Kidney capillary endothelial cell (primary cell): ENCODE measurements at regions not wholly inside any gene's neighbourhood (a gene's known extent, or its start where the extent isn't known, plus 50 kb on each side); places are given as distances from the start of the nearest gene placed in this dataset.

Experiments used
- DNase-seq: peaks from one replicate; pipeline ENCODE4 v3.0.0-alpha.2; 2018; ENCODE audit warnings: low spot score

DNA sequence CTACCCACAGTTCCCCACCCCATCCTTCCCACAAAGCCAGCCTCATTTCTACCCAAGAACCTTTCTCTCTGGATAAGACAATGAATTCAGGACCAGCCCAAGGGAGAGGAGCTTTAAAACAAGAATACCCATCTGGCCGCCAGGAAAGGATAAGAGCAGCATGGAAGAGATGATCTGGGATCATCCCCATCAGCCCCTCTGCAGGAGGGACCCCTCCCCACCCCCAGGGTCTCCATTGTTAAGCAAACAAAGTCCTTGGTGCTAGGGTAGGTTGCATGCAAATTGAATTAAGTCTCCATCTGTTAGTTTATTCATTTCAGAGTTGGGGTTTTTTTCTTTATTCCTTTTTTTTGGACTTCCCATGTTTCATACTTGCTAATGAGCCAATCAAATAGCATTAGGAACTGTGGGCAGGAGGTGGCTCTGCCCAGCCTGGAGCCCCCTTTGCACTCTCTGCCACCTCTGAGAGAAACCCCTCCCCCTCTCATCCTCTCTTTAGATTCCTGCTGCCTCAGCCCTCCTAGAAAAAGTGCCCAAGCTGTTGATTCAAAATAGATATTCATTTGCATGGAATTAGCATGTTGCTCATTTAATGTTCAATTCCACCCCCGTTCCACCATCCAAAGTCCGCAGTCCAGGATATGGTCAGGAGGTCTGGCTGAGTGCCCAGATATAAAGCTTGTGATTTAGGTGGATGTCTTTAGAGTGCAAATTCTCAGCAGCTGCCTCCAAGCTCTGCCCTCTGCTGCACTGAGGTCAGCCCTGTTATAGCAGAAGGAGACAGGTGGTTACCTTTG, 138.5 kb upstream of the NCAM1 start:
- DNase-seq = no peak

DNA sequence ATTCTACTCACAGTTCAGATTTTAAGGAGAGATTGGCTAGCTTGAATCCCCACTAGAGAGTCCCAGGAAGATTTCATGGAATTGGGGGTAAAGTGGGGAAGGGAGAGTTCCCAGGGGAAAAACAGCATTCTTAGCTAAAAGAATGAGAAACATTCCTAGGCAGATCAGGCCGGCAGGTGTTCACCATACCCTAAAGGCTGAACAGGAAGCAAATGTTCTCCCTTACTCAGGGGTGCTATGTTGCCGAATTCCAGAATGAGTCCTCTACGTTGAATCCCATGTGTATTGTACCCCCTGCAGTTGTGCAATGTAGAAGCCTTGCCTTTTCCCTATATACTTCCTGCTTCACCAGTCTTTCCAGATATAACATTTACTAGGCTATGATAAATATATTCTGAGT, 135.2 kb upstream of the NCAM1 start:
- DNase-seq = no peak

DNA sequence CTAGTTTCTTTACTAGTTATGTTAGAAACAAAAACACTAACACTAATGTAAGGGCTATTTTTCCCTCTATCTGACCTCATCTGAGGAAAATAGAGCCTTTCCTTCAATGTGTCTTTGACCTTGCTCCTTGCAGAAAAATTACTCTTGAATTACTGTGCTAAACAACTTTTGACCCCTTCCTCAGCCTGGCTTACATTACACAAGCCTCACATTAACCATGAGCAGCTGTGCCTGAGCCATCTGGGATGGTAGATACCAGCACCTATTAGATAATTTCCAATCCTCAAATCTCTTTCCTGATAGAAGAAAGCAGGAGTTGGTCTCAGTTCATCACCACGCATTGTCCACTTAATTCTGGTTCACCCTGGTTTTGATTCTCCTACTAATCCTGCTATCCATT, 134.4 kb upstream of the NCAM1 start:
- no peak for DNase-seq

DNA sequence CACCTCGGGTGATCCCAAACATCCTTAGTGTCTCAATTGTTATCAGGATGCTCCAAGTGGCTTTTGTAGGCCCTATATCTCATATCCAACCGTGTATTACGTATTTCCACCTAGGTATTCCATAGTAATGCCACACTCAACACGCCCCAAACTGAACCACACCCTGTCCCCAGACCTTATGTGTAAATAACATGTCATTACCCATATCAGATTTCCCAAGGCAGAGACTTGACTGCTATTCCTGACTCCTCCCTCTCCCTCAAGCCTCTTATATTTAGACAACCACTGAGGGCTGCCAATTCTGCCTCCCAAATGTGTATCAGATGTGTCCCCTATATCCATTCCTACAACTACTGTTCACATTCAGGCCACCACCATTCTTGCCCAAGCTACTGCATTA, 132.8 kb upstream of the NCAM1 start:
- DNase-seq = no peak

DNA sequence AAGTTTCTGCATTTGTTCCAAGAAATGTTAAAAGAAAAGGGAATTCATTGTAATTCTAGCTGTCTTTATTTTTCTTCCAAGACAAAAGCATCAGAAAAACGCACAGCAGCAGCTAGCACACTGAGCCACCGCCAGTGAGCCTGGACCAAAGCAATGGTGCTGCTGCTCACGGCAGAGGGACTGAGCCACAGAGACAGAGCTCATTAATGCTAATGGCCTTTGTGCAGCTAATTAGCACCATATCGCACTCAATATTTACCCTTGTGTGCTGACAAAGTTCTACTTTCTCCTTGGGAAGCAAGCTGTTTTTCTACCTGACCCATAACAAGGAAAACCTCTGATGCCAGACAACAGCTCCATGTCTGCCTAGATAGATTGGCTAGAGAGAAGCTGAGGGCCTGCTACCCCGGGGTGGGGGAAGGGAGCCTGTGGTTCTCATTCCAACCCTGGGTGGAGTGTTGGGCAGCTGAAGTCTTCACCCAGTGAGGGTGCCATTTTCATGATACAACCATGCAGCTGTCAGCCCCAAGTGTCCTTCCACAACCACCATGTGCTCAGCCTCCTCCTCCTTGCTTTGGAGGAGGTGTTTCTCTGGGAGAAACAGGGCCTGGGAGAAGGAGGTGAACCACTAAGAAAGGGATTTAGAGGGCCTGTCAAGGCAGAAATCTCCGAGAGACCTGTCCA, 131.1 kb upstream of the NCAM1 start:
- DNase-seq = no peak

DNA sequence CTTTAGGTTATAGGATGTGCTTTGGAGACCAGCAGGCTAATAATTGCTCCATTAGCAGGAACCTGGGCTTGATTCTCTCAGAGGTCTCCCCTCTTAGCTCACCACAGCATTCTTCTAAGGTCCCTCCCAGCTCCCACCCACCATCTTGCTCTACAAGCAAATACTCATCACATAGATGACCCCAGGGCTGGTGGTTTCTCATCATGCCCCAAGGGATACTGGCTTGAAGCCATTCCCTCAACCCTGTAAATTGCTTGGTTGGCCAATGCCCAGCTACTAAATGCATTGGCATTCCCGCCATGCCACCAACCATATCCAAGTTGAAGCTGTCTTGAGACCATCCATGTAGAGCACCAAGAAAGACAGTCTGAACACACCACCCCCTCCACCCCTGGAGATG, 130.2 kb upstream of the NCAM1 start:
- DNase-seq = no peak

DNA sequence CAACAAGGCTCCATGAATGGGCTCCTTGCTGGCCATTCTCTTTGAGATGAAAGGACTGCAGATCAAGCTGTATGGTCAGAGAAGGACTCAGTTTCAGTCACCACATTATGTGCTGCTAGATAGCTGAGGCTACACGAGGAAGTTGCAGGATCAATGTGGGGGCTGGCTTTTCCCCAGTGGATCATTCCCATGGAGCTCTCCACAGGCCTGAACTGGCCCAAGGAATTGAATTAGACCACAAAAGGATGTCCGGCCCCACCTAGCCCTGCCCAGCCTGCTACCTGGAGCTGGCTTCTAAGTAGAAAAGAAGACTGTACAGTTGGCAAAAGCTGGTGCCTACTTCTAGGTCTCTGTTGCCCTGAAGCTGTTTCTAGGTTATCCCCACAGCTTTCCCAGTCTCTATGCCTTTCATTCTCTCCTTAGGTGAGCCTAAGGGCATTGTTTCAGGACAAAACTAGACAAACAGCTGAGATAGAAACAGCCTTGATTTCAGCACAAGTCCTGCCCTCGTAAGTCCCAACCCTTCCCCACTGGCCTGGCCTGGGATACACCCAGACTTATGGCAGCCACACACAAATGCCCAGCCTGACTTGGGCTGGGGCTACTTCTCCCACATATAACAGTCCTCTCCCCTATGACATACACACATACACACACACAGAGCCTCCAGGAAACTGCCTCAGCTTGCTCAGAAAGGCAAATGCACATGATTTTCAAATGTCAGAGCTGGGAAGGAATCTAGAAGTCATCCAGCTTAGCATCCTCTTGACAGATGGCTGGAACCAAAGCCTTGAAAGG, 129.1 kb upstream of the NCAM1 start:
- DNase-seq = no peak

DNA sequence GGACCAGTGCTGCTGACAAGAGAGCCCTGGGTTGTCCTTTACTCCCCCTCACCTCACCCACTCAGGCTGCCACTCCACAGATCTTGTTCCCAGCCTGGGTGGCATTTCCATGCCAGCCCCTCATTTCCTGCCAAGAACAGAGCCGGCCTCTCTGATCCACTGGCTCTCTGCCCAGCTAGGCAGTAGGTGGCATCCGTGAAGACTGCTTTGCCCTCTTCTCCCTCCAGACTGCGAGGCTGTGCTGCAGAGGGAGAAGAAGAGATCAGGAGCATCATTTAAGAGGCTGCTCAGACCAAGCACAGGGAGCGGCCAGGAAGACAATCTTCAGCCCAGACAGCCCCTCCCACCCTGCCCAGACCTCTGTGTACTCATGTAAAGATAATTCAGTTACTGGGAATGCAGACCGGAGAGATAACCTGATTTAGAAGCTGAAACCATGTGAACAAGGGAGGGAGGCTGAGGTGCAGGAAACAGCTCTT, 126.9 kb upstream of the NCAM1 start:
- DNase-seq = no peak

DNA sequence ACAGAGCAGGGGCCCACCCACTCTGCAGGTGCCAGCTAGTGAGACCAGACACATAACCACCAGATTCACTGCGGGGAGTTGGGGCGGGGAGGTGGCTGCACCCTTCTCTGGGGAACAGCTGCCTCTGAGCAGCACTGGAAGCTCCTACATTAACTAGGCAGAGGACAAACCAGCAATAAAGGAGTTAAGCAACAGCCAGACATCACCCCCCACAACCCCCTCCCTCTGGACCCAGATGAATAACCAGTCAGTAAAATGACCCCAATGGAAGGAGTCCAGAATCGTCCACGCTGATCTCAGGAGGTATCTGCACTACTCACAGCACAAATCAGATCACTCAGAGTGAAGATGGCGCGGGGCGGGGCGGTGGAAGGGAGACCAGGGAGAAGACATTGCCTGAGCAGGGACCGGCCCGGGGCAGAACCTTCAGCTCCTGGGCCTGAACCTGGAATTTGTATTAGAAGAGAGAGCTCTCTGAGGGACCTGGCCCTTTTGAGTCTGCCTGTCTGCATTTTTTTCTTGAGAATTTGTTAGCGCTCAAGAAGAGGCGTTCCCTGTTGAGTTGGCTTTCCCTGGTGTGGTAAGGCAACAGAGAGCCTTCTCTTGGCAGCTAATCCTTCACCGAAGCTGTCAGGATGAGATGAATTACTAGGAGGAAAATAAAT, 125.5 kb upstream of the NCAM1 start:
- DNase-seq = no peak

DNA sequence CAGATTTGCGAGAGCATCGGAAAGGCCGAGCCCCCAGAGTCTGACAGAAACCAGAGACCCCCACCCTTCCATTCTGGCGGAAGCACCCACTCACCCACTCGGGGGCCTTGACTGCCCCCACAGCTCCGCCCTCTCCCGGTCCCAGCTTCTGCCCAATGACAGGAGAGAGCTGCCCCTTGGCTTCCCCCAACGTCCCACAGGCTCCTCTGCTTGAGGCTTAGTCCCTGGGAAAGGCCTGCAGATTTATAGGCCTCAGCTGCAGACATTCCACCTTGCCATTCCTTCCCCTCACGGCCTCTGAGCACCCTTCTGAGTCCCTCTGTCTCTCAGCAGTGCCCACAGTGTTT, 125.0 kb upstream of the NCAM1 start:
- no peak for DNase-seq

DNA sequence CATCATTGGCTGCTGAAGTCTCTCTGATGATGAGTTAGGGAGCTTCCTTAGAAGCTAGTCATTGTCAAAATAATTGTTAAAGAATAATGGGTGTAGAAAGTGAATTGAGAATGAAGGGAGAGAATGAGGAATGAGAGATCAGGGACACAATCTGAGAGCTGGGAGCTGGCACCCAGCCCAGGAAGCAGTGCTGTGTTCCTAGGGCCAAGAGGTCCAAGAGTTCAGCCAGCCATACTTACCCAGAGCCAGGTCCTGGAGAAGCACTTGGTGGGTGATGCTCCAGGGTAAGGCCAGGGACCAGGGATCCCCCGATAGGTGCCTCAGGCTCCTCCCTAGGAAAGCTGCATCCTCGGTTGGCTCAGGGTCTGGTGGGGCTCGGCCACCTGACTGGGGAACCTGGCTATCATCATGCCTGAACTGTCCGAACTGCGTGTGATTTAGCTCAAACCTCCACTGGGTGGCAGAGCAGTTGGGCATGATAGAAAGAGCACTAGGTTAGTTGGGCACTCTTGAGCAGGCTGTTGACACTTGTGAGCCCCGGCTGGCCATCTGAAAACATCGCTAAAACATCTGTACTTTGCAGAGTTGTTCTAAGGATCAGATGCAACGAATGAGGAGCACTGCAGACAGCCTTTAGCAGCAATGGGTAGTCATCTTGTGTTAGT, 123.9 kb upstream of the NCAM1 start:
- no peak for DNase-seq

DNA sequence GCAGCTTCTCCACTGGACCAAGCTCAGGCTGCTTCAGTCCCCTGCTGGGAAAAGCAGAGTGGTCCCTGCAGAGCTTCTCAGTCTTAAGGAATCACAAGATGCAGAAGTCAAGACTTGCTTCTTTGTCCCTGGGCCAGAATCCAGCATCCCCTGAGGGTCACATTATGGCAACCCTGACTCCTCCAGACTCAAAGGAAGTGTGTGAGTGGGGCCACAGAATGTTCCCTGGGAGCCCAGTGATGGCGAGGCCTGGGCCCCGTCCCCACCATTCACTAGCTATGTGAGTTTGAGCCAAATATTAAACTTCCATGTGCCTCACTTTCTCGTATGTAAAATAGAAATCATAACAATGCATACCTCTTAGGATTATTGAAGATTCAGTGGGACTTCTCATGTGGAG, 122.2 kb upstream of the NCAM1 start:
- DNase-seq = no peak

DNA sequence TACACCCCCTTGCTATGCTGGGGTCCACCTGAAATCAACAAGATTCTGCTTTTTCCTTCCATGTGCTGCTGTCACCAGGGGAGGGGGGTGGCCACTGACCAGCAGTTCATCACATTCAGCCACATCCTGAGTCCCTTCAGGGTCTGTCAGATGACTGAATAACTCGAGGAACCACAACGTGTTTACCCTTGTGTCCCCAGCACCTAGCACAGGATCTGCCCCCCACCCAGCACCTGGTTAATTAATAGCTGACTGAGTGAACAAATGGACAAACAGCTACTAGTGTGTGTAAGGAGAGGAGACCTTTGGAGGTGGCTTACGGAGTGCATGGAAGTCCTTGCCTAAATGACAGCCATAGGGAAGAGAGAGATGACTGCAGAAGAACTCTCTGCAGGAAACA, 119.5 kb upstream of the NCAM1 start:
- no peak for DNase-seq

DNA sequence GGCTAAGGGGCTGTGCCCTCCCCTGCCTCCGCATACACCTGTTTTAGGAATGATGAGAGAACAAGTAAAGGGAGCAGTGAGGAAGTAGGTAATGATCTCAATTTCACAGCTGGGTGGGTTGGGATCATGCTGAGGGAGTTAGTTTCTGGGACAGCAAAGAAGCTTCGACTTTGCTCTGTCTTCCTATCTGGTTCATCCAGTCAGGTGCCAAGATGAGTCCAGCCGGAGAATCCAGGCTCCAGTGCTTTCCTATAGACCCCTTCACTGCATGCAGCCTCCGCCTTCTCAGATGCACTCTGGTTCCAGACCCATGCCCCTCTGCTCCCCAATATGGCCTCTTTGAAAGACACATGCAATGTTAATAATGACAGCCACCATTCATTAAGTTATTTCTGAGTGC, 119.1 kb upstream of the NCAM1 start:
- no peak for DNase-seq

DNA sequence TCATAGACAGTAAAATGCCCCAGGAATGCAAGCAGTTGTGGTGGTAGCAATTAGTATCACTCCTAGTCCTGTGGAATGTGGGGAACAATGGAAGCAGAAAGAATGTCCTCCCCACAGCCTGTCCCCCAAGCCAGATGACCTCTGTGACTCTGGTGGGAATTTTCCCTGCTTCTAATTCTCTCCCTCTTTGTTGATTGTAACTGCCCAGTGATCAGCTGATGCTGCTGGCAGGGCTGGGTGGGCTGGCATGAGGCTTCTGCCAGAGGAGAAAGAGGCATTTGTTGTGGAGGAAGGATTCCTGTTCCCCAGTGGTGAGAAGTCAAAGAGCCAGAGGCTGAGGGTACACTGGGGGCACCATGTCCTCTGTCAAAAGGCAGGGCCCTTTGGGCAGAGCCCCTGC, 116.7 kb upstream of the NCAM1 start:
- DNase-seq = no peak

DNA sequence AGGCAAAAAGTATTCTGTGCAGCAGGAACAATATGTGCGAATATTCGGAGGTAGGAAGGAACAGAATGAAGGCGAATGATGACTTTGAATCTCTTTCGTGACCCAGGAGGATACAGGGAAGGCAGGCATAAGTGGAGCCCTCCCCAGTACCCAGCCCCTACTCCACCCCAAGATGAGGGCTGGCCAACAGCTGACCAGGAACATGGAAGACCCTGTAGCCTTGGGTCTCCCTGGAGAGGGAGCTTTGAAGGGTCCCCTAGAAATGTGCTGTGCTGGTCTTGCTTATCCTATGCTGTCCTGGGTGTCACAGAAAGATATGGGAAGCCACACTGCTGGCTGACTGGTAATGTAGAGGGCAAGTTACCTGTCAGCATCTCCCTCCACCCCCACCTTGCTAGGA, 113.7 kb upstream of the NCAM1 start:
- no peak for DNase-seq

DNA sequence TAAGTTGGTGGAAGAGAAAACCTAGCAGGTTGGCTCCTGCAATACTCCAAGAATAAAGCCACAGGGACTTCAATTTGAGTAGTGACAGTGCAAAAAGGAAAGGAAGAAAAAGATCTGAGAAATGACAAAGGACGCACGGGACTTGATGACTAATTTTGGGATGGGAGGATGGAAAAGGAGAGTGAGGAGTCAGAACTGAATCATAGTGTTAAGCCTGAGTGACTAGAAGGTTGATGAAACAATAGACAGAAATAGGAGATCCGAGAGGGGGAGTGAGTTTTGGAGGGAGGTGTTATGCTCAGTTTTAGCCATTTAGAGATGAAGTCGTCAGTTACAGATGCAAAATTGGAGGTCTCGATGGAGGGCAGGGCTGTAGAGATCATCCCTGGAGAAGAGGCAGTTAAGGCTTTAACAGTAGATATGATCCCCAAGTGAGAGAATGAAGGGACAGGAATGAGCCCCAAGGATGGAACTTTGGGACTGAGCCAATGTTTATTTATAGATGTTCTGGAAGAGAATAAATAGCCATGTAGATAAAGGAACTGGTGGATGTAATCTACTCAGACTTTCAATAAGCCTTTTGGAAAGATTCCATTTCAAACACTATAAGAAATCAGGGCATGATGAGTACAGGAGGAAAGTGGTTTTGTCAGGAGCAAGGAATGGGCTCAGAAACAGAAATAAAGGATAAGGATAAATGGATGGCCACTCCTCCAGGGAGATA, 108.9 kb upstream of the NCAM1 start:
- DNase-seq = no peak

DNA sequence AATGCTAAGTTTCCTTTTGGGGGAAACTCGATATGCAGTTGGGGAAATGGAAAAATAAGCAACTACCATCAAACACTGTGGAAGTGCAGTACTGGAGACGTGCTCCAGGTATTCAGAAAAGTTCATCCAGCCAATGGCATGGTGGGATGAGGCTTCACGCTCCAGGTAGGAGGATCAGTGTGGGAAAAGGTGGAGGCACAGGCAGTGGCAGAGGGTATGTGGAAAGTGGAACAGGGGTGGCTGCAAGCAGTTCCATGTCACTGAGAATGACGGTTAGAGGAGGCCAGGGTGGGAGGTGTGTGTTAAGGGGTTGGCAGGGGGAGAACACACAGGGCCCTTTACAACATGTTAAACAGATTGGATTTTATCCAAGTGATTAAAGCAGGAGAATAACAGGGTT, 105.1 kb upstream of the NCAM1 start:
- DNase-seq = no peak

DNA sequence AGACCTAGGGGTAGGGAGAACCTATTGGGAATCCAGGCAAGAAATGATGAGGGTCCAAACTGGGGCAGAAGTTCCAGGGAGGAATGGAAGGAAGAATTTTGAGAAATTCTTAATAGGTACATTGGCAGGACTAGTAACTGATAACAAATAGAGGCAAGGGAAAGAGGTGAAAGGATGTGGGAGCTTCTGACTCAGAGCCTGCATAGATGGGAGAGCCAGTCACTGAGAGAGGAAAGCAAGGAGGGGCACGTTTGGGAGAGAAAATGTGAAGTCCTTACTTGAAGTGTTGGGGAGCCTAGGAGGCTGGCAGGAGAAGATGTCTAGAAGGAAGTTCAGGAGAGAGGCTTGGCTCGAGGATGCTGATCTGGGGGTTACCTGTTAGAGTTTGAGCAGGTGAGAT, 104.6 kb upstream of the NCAM1 start:
- no peak for DNase-seq

DNA sequence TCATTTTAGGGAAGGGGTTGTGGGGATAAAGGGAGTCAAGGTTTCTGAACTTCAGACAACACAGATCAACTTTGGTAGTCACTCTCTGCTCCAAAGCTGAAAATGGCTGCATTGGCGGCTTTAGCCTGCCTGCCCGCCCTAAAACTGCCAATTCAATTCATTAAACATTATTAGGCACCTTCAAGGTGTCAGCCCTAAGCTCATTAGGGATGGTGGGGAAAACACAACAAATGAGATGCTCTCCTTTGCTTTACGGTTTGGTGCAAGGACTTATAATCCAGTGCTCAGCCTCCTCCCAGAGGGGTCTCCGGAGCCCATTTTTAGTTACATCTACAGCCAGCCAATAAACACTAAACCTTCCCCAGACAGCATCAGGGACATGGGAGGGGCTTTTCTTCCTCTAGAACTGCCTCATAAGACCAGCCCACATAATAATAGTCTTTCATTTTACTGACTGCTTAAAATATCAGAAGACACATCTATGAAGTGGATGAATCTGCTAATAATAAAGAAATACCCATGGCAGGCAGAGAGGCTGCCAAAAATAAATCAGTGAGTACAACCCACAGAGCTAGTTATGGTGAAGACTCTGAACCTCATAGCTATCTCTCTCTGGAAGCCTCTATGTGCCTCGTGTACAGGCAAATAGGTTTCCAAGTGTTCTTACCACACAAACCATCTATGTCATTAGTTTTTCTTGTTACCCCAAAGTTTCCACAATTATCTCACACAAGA, 102.8 kb upstream of the NCAM1 start:
- no peak for DNase-seq

DNA sequence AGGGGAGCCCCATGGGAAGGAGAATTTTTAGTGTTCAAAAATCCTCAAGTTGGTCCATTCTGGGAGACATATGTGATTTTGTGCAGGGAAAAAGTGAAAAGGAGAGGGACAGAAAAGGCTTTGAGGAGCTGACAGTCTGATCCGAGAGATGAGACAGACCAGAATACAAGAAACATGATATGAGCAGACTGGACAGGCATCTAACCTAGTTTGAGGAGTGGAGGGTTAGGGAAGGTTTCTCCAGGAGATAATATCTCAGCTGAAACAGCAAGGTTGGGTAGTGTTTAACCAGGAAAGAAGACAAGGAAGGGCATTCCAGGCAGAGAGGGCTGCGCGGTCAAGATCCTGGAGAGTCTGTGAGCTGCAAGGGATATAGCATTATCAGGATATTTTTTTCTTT, 101.4 kb upstream of the NCAM1 start:
- no peak for DNase-seq
